GM21447 (cell line): ENCODE measurements at regions not wholly inside any gene's neighbourhood (a gene's known extent, or its start where the extent isn't known, plus 50 kb on each side); places are given as distances from the start of the nearest gene placed in this dataset.
"Not testable (repeated sequence)": the region's sequence is repeated elsewhere in the genome, so short reads cannot be mapped to it uniquely, and the experiment has no call there.

ENCODE experiments used
- ATAC-seq: cut with Tn5 transposase; IDR thresholded peaks from one replicate; pipeline ENCODE4 v1.9.1; 2021; ENCODE audit not compliant: unreplicated experiment

DNA sequence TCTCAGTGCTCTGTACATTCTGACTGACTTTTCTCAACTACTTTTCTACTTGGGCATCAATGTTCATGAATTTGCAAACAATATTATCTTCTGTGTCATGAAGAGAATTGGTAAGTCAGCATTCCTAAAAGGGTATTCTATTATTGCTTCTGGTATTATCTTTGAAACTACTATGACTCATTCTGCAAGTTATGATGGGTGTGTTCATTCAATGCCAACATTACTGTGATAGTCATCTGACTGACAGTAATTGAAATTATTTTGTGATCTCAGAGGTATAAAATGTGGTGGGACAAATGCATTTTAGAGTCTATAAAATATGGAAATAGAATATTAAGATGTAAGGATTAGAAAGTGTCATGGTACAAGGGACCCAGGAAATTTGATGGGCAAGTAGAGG is 736.0 kb upstream of the CELF4 start:
- no peak for ATAC-seq

DNA sequence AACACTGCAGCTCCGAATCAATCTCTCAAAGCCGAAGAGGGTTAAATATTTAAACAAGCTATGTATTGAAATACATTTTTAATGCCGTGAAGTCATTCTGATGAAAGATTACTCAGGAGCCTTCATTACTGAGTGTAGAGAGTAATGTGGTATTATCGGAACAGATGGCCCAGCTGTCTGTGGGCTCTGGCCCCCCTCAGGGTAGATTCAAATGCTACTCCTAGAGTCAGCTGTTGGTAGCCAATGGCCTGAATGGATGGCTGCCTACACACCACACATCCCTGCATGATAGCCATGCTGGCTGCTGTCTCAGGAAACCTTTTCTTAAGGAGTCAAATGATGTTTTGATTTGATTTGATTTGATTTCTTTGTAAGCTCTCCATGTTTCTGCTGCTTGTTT is 732.3 kb upstream of the CELF4 start:
- ATAC-seq, result no peak

DNA sequence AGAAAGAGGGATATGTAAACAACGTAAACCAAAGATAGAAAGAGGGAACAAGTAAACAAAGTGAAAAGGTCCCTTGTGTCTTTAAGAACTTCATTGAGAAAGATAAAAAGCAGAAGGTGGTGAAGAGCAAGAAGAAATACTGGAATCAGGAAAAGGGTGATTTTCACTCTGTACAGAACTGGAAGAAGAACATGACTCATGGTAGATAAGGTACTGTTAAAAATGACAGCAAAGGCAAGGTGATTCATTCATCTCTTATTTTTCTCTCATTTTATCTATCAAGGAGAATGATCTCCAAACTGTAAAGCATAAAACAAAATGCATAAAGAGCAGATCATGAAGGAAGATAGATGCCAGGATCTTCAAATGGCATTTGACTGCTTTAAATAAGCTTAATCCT is 724.6 kb upstream of the CELF4 start:
- no peak for ATAC-seq

DNA sequence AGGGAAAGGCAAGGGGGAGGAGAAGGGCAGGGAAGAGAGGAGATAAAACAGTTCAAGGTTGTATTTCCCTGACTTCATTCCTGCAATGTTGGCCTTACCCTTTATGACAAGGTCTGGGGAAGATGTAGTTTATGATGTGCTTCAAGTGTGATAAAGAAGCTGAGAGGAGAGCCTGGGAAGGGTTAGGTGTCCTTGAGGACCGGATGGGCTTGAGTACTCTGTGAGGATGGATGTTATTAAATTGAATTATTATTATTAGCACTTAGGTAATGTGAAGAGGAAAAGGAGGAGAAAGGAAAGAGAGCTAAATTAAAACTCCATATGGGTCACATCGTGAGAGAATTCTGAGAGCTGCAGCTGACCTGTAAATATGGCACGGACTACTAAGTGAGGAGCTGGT is 719.4 kb upstream of the CELF4 start:
- ATAC-seq, result no peak

DNA sequence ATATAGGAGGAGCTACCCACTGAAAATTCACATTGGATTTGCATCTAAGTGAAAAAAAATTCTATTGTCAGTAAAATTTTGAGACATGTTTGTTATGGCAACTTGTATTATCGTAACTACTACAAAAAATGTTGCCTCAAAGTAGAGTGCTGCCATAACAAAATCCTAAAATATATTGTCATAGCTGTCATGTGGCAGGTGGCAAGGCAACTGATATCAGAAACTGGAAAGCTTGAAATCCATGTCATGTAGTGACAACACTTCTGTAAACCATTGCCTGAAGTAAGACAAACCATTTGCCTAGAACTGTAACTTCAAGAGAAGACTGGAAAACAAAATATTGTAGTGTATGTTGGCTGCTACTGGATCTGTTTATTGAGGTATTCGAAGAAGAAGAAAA is 697.5 kb upstream of the CELF4 start:
- no peak for ATAC-seq

DNA sequence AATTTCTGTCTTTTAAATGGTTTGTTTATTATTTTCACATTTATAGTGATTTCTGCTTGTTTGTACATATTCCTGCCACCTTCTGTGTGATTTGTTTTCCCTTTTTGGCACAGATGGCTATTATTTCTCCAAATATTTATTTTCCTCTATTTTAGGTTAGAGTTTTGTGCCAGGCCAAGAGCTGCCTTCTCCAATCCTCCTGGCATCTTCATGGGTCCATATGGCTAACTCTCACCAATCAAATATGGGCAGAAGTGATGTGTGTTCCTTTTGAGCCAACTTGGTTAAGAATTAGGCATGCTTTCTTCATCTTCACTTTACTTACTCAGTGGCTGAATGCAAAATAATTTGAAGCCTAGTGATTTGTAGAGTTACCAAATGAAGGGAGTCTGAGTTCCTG is 697.1 kb upstream of the CELF4 start:
- no peak for ATAC-seq

DNA sequence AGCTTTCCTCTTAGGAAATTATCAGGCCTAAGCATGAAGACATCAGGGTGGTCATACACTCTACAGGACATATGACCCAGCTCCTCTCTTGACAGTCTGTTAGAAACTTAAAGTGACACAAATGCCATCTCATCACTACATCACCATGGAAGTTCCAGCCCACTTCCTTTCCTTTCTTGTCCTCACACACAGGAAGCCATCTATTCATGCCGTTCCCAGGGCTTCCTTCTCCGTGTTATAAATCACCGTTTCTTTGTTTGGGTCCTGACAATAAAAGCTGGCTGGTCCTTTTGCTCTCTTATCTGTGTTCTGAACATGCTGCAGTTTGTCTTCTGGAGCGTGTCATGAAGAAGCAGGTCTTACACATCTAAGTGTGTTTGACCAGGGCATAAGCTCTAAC is 692.1 kb upstream of the CELF4 start:
- no peak for ATAC-seq

DNA sequence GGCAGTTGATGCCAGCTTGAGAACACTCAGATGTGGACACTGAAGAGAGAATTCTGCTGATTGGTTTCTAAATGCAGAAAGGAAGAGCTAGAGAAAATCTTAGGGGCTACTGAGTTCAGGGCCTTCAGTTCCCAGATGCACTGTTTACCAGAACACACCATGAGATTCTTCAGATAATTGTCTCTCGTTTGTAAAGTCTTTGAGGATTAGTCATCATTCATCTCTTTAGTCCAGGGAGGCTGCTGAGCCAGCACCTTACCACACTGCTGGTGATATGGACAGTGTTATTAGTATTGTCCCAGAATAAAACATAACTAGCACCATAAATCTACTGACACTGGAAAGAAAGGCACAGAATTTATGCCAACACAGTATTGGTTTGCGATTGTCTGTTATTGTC is 690.8 kb upstream of the CELF4 start:
- no peak for ATAC-seq

DNA sequence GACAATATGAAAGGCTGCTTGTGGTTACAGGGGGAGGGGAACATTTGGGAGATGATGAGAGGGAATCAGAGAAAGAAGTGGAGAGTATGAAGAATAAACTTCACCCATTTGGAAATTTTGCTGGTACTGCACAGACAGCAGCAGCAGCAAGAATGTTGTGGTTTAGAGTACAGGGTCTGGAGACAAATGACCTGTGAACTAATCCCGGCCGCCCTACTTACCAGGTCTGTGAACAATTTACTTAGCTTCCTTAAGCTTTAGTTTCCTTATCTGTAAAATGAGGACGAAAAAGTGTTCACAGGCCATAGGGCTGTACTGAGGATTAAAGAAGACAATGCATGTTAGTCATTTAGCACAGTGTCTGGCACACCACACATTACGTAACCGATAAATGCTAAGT is 685.4 kb upstream of the CELF4 start:
- ATAC-seq, result no peak

DNA sequence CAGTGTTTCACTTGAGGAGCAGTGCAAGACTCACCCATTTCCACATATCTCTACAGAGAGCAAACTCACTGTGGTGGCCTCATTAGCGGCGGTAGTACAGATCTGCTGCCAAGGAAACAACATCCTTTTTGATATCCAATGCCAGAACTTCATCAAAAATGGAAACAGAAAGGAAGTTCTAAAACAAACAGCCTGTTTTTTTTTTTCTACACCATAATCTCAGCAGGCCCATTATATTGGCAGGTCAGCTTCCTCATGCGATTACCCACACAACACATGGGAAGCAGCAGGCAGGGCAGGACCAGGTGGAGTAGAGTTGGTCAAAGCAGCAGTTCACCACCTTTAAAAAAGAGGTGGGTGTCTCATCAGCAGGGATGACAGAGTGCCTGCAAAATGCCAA is 678.9 kb upstream of the CELF4 start:
- ATAC-seq, result no peak

DNA sequence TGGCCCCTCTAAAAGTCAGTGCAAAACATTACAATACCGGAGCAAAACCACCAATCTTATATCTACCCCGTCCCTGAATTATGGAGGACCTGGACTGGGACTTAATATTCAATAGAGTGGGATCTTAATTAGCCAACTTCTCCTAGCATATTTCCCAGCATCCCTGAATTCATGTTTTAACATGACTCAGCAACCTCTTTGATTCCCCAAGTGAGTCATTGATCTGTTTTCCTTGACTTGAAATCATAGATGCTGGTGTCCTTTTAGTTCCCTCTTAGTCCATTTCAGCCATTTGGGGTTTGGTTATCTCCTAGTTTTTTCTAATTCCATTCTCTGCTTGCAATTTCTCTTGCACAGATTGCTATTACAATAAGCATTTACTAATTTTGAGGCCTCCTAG is 677.7 kb upstream of the CELF4 start:
- no peak for ATAC-seq

DNA sequence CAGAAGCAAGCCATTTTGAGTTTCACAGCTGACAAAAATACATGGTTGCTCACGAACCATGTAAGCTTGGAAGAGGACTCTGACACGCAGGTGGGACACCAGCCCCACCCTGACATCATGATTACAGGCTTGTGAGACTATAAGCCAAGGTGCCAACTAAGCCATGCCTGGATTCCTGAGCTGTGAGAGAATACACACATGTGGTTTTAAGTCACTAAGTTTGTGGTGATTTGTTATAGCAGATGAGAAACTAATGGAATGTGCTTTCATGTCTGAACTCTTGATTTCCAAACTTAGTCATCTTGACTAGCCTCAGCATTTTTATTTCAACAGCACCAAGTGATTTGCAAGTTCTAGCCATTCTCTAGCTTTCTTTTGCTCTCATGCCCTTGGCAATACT is 676.1 kb upstream of the CELF4 start:
- no peak for ATAC-seq

DNA sequence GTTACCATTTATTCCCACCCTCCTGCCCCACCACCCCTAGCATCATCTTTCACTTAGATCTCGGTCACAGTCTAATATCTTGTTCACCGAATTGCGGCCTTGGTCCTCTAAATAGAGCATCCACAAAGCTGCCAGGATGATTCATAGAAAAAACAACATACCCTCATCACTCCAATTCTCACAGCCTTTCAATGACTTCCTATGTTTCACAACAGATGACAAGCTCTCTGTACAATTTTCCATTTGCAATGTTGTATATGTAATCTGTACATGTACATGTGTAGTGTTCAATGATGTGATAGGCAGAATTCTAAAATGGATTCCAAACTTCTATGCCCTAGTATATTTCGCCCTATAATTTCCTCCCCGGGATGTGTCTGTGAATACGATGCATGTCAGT is 675.6 kb upstream of the CELF4 start:
- no peak for ATAC-seq

DNA sequence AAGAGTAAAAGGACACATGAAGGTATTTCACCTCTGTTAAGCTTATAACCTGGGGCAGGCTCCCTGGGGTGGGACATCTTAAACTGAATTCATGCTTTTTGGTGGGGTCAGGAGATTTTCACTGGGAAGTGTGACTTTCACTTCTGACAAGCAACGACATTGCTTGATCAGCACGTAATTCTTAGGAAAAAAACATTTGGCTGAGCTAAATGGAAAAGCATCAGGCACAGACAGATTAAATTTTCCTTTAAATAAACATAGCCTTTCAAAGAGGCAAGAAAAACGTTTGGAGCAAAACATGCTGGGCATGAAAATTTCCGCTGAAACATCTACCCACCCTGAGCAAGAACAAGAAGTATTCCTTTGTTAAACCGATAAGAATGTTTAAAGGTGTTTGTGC is 674.0 kb upstream of the CELF4 start:
- ATAC-seq, result no peak

DNA sequence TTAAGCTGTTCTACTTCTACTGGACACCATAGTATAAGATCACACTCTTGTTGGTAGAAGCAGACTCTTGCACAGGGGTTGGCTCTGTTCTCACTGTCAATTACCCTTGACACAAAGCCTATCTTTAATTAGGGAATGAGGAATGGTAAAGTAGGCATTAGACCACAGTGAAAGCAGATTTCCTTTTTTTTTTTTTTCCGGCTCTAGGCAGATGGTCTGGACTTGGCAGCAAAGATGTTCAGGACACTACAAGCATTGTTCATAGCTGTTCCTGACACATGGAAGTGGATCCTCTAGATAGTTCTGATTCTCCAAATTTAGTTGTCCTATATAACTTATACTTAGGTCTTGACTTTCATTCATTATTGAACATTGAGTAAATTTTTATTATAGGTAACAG is 672.2 kb upstream of the CELF4 start:
- ATAC-seq, result no peak

DNA sequence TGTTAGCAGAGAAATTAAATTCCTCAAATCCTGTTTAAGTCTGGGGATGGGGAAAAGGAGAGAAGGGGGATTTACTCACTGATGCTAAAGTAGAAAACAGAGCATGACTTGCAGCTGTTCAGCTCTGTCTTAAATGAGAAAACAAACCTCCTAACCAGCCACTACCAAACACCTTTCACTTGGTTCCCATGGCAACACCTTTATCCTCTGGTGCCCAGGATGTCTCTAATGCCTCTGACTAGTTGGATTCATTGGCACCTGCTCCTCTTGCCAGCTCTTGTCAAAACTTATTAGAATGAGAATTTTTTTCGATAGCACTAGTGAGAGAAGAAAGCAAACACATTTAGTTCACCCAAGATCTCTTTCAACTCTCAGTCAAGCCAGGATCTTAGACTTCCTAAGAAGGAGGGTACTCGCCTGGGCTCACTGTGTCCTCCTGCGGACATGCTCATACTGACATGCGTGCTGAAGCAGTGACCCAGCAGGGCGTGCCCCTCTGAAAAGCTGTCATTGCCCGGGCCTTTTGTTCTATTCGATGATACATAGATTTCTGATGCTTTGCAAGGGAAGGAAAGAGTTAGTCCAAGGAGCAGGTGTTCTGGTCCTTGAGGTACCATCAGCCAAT is 656.0 kb upstream of the CELF4 start:
- no peak for ATAC-seq

DNA sequence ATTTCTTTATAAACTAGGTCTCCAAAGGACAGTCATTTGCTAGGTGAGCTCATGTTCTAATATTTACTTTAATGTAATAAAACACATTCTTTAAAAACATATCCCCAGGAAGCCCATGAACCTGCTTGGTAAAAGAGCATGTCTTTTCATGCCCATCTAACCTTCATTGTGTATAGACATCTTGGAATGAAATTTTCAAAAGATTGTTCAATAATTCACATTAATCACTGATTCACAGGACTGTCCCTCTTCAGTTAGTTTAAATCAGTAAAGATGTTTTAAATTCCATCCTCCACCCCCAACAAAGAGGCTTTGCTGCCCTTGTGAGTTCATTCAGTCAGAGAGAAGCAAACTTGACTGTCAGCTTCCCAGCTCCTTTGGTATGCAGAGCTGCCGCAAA is 633.4 kb upstream of the CELF4 start:
- ATAC-seq, result no peak

DNA sequence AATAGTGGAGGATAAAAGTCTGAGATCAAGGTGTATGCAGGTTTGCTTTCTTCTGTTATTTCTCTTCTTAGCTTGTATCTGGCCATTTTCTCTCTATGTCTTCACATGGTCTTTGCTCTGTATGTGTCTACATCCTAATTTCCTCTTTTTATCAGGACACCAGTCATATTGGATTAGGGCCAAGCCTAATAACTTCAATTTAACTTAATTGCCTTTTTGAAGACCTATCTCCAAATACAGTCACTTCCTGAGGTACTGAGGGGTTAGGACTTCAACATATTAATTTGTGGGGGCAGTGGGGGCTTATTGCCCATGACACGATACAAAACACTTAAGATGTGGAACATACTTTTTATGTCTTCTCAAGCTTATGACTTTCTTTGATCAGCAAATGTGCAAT is 632.9 kb upstream of the CELF4 start:
- no peak for ATAC-seq

DNA sequence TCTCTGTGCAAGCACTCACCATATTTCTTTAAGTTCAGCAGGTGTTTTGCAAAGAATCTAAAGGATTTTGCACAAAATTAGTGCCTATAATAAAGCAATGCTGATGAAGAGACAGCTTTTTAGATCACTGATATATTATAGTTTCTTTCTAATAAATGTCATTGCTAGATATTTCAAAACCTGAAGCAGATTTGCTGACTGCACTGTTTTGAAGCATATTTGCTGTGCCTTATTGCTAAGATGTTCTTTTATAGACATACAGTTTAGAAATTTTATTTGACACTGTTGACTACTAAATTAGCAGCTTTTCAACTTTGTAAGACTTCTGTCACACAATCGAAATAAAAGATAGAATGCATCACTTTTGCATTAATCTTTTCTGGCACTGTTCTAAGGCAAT is 620.9 kb upstream of the CELF4 start:
- no peak for ATAC-seq

DNA sequence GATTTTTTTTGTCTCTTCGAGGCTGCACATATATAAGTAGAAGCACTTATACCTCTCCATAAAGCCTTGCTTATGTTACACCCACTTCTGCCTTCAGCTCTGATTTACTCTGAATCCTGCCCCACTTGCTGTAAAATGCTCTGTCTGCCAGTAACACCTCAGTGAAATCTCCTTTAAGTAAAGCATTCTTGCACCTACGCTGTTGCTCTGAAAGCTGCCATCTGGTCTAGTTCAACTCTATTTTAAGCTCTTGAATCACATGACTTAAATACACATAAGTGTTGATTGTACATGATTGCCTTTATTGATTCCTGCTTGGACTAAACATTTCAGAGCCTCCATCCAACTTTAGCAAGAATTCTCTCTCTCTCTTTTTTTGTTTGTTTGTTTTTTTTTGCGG is 609.0 kb upstream of the CELF4 start:
- ATAC-seq, result no peak

DNA sequence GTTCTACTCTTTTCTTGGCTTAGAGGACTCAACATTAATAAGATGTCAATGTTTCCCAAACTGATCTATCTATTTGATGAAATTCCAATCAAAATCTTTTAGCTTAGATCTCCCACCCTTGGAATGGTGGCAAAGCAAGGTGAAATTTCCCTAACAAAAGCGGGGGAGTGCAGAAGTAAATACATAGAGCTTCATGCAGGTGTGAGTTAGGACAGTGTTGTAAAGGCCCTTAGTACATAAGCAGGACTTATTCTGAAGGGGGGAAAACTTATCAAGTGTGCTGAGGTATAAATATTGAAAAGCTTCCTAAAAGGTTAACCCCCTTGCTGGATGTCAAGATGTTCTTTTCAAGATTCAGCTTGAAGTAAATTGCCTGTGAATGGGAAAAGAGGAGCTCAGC is 608.6 kb upstream of the CELF4 start:
- no peak for ATAC-seq

DNA sequence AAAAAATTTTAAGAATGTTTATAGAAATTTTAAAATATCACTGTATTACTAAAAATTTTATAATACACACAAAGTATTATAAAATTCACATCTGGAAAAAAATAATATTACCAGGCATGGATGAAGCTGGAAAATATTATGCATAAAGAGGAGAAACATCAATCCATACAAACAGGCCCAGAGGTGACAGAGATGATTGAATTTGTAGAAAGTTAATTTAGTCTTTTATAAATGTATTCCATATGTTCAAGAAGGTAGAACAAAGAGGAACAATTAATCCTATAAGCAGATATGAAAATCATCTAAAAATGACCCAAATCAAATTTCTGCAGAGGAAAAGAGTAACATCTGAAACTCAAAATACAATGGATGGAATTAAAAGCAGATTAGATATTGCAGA is 605.2 kb upstream of the CELF4 start:
- ATAC-seq, result no peak

DNA sequence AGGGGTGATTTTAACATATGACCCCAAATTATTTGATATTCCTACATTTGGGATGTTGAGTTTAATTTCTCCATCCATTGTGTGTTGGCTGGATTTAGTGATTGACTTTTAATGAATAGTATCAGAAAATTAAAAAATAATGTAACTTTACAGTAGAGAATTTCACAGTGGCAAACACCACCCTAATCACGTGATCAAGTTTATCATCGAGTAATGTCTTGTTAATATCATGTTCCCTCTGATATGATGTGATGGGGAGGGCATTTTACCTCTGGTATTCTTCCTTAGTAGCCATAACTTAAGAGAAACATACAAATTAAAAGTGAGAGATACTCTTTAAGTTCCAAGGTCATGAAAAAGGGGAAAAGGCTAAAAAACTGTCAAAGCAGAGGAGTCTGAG is 602.0 kb upstream of the CELF4 start:
- ATAC-seq, result no peak

DNA sequence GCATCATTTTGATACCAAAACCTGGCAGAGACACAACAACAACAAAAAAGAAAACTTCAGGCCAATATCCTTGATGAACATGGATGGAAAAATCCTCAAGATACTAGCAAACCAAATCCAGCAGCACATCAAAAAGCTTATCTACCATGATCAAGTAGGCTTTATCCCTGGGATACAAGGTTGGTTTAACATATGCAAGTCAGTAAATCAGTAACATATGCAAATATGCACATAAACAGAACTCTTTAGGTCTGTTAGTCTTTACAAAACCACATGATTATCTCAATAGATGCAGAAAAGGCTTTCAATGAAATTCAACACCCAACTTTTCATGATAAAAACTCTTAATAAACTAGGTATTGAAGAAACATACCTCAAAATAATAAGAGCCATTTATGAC is 587.5 kb upstream of the CELF4 start:
- ATAC-seq, result not testable (repeated sequence)
